ENCODE measurements at regions not wholly inside any gene's neighbourhood (a gene's known extent, or its start where the extent isn't known, plus 50 kb on each side); places are given as distances from the start of the nearest gene placed in this dataset.

- no peak for TF ChIP-seq POLR2A (IDR thresholded peaks at IDR 0.05)
- TF ChIP-seq, protein P1, sequence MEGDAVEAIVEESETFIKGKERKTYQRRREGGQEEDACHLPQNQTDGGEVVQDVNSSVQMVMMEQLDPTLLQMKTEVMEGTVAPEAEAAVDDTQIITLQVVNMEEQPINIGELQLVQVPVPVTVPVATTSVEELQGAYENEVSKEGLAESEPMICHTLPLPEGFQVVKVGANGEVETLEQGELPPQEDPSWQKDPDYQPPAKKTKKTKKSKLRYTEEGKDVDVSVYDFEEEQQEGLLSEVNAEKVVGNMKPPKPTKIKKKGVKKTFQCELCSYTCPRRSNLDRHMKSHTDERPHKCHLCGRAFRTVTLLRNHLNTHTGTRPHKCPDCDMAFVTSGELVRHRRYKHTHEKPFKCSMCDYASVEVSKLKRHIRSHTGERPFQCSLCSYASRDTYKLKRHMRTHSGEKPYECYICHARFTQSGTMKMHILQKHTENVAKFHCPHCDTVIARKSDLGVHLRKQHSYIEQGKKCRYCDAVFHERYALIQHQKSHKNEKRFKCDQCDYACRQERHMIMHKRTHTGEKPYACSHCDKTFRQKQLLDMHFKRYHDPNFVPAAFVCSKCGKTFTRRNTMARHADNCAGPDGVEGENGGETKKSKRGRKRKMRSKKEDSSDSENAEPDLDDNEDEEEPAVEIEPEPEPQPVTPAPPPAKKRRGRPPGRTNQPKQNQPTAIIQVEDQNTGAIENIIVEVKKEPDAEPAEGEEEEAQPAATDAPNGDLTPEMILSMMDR (IDR thresholded peaks at IDR 0.05): no peak
Measured at GRCh38 chr6:55663914-55664313, 84.9 kb upstream of the HMGCLL1 start.
